ENCODE measurements at regions not wholly inside any gene's neighbourhood (a gene's known extent, or its start where the extent isn't known, plus 50 kb on each side); places are given as distances from the start of the nearest gene placed in this dataset.

DNA sequence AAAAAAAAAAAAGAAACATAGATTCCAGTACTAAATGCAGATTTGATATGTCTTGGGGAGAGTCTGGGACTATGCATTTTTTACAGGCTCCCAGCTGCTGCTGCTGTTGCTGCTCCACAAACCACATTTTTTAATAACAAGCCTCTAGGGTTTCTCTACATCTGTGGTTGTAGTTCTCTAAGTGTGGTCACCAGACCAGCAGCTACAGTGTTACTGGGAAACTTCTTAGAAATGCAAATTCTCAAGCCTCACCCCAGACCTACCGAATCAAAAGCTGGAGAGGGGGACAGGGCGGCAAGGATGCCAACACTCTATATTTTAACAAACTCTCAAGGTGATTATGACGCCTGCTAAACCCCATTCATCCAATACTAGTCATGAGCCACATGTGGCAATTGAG, 293.4 kb upstream of the PTGER4 start:
- no peak overlapping the region for H3K14ac ChIP-seq (ENCODE audit: insufficient read depth, low read length)
- TF ChIP-seq, protein P1, sequence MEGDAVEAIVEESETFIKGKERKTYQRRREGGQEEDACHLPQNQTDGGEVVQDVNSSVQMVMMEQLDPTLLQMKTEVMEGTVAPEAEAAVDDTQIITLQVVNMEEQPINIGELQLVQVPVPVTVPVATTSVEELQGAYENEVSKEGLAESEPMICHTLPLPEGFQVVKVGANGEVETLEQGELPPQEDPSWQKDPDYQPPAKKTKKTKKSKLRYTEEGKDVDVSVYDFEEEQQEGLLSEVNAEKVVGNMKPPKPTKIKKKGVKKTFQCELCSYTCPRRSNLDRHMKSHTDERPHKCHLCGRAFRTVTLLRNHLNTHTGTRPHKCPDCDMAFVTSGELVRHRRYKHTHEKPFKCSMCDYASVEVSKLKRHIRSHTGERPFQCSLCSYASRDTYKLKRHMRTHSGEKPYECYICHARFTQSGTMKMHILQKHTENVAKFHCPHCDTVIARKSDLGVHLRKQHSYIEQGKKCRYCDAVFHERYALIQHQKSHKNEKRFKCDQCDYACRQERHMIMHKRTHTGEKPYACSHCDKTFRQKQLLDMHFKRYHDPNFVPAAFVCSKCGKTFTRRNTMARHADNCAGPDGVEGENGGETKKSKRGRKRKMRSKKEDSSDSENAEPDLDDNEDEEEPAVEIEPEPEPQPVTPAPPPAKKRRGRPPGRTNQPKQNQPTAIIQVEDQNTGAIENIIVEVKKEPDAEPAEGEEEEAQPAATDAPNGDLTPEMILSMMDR (conservative IDR thresholded peaks at IDR 0.05): no peak
- no peak overlapping the region for H4K91ac ChIP-seq (ENCODE audit: insufficient read length, low read depth, low read length)
- no peaks in the 10 kb centered on the region for H3K79me1 ChIP-seq (ENCODE audit: insufficient read depth, low read depth, low read length, poor library complexity, severe bottlenecking)
- no peak overlapping the region for H2AK5ac ChIP-seq (ENCODE audit: insufficient read length, low read length)
- no peak overlapping the region for H2BK5ac ChIP-seq (ENCODE audit: insufficient read length, low read length)
- no peak overlapping the region for H3K56ac ChIP-seq (ENCODE audit: insufficient read length, low read depth, low read length)
- no peaks in the 10 kb centered on the region for H3K23me2 ChIP-seq (ENCODE audit: insufficient read length, low read depth, low read length, poor library complexity, severe bottlenecking)
- no peak overlapping the region for H2BK120ac ChIP-seq (ENCODE audit: low read depth, low read length, poor library complexity, severe bottlenecking)
- H3K9ac ChIP-seq (ENCODE audit: extremely low read depth, insufficient read length, low read length): no peak overlapping the region
- Mint-ChIP-seq H3K4me1 (peaks cover 25 to 28% of the 10 kb centered on the region in 2 experiments), H3K36me3 (ENCODE audit: insufficient read depth in 1 of 3, low read depth in 3 of 3) (no peaks in the 10 kb centered on the region), H3K9me3 (no peaks in the 10 kb centered on the region), H3K27me3 (ENCODE audit: low read depth) (no peaks in the 10 kb centered on the region), H3K4me3 (no peak overlapping the region), H3K27ac (no peak overlapping the region)
- H3K23ac ChIP-seq (ENCODE audit: insufficient read length, low read depth, low read length): no peak overlapping the region
- no peak overlapping the region for H3K4ac ChIP-seq (ENCODE audit: low read depth, low read length)
- no peaks in the 10 kb centered on the region for H4K20me1 ChIP-seq (ENCODE audit: control insufficient read depth, insufficient read depth, insufficient read length)
- H3K4me1 ChIP-seq (ENCODE audit: insufficient read depth, low read length): no peaks in the 10 kb centered on the region
- DNase-seq: no peak
- H4K5ac ChIP-seq (ENCODE audit: insufficient read length, low read depth, low read length): no peak overlapping the region
- H2BK12ac ChIP-seq (ENCODE audit: insufficient read length, low read depth, low read length): no peak overlapping the region
- H4K8ac ChIP-seq (replicated peaks; ENCODE audit: insufficient read length, low read depth, low read length): no peak overlapping the region
- no peak overlapping the region for H3K27ac ChIP-seq (ENCODE audit: insufficient read length, low read depth, low read length)
- H3K9me3 ChIP-seq (ENCODE audit: control insufficient read depth, low read depth, low read length): no peaks in the 10 kb centered on the region
- no peak overlapping the region for H3T11ph ChIP-seq (ENCODE audit: low read length)
- H3K27me3 ChIP-seq (ENCODE audit: insufficient read depth, low read length): no peaks in the 10 kb centered on the region
- H3K18ac ChIP-seq (ENCODE audit: insufficient read length, low read depth, low read length): no peak overlapping the region
- no CpG with 5 or more reads among the region's 3 CpGs for WGBS (ENCODE audit: extremely low coverage, insufficient read length, low lambda C conversion rate)
- H2BK20ac ChIP-seq (ENCODE audit: low read depth, low read length, poor library complexity, severe bottlenecking): no peak overlapping the region
- H2AFZ ChIP-seq (ENCODE audit: low read length): no peak overlapping the region
- no peak overlapping the region for H3K4me2 ChIP-seq (ENCODE audit: insufficient read depth, insufficient read length, low read length)
- no peak overlapping the region for H2BK15ac ChIP-seq (ENCODE audit: low read depth, low read length)
- H3K79me2 ChIP-seq (ENCODE audit: insufficient read depth, low read length): no peaks in the 10 kb centered on the region

Measured in H9 (cell line).